SU-DHL-6 (cell line): ENCODE measurements at regions not wholly inside any gene's neighbourhood (a gene's known extent, or its start where the extent isn't known, plus 50 kb on each side); places are given as distances from the start of the nearest gene placed in this dataset.

Experiments used
- H2AFZ ChIP-seq: fragments of 200-600 bp; sonication (generic); 2 replicates; pipeline ENCODE4 v1.6.1; 2014; ENCODE audit warnings: low read depth, mild to moderate bottlenecking, moderate library complexity, mixed read lengths, antibody characterized with exemption, low read length; ENCODE audit not compliant: severe bottlenecking
- H3F3A ChIP-seq: fragments of 200-600 bp; shearing (Covaris generic); 2 replicates; pipeline ENCODE4 v1.6.0; 2016; ENCODE audit warnings: antibody characterized with exemption, mild to moderate bottlenecking; ENCODE audit not compliant: insufficient read depth
- H3K27ac ChIP-seq: fragments of 200-600 bp; sonication (generic); 2 replicates; pipeline ENCODE4 v1.5.1; 2016; ENCODE audit warnings: low read depth, mild to moderate bottlenecking, low read length, moderate library complexity, mixed read lengths
- H3K27me3 ChIP-seq: fragments of 200-600 bp; sonication (generic), shearing (Covaris generic); 2 replicates; pipeline ENCODE4 v1.6.0; 2014; ENCODE audit warnings: mild to moderate bottlenecking, low read length
- H3K36me3 ChIP-seq: fragments of 200-600 bp; sonication (generic); 2 replicates; pipeline ENCODE4 v1.6.1; 2014; ENCODE audit warnings: mild to moderate bottlenecking, low read length, mixed read lengths
- H3K4me2 ChIP-seq: fragments of 300-600, 200-600 bp; shearing (Covaris generic), sonication (generic); 2 replicates; pipeline ENCODE4 v1.6.0; 2014; ENCODE audit warnings: low read length, low read depth, mild to moderate bottlenecking; ENCODE audit not compliant: poor library complexity, severe bottlenecking
- H3K4me3 ChIP-seq: fragments of 200-600 bp; sonication (generic); 2 replicates; pipeline ENCODE4 v1.5.1; 2014; ENCODE audit warnings: antibody characterized with exemption, low read length, mild to moderate bottlenecking, mixed read lengths; ENCODE audit not compliant: insufficient read depth, poor library complexity, severe bottlenecking
- H3K79me2 ChIP-seq: fragments of 200-600 bp; sonication (generic); 2 replicates; pipeline ENCODE4 v1.6.1; 2014; ENCODE audit warnings: mild to moderate bottlenecking, low read length, moderate library complexity; ENCODE audit not compliant: insufficient read depth
- H3K9ac ChIP-seq: fragments of 200-600 bp; sonication (generic); 2 replicates; pipeline ENCODE4 v1.7.0; 2014; ENCODE audit warnings: mild to moderate bottlenecking, low read length
- H3K9me2 ChIP-seq: fragments of 200-600 bp; sonication (generic); replicated peaks from 2 replicates; pipeline ENCODE4 v1.6.1; 2014; ENCODE audit warnings: low read length; ENCODE audit not compliant: insufficient read depth
- H3K9me3 ChIP-seq: fragments of 200-600 bp; sonication (generic); 2 replicates; pipeline ENCODE4 v1.6.1; 2014; ENCODE audit warnings: low read length, mixed read lengths; ENCODE audit not compliant: insufficient read depth
- H4K20me1 ChIP-seq: fragments of 200-600 bp; sonication (generic); 2 replicates; pipeline ENCODE4 v1.6.1; 2014; ENCODE audit warnings: low read depth, mild to moderate bottlenecking, antibody characterized with exemption, low read length, moderate library complexity, mixed read lengths
- CTCF ChIP-seq: fragments of 200-600 bp; sonication (generic); IDR thresholded peaks from one replicate; pipeline ENCODE4 v1.5.1; 2017; ENCODE audit warnings: antibody characterized with exemption, mild to moderate bottlenecking, low read length, moderate library complexity; ENCODE audit not compliant: insufficient read depth, poor library complexity, severe bottlenecking
- EZH2phosphoT487 ChIP-seq: fragments of 200-600 bp; sonication (generic), shearing (Covaris generic); conservative IDR thresholded peaks from 2 replicates; pipeline ENCODE4 v1.6.1; 2018; ENCODE audit warnings: mild to moderate bottlenecking, antibody characterized with exemption, low read length, moderate library complexity, mixed read lengths

- no peaks in the 10 kb centered on the region for H3F3A ChIP-seq
- no peak overlapping the region for H3K4me2 ChIP-seq
- H3K9me2 ChIP-seq, result no peaks in the 10 kb centered on the region
- H3K4me3 ChIP-seq, result no peak overlapping the region
- H4K20me1 ChIP-seq, result no peaks in the 10 kb centered on the region
- H3K27ac ChIP-seq, result no peak overlapping the region
- no peak overlapping the region for H2AFZ ChIP-seq
- H3K79me2 ChIP-seq, result no peaks in the 10 kb centered on the region
- no peak overlapping the region for H3K9ac ChIP-seq
- TF ChIP-seq CTCF (no peak), EZH2phosphoT487 (no peak)
- no peaks in the 10 kb centered on the region for H3K36me3 ChIP-seq
- no peaks in the 10 kb centered on the region for H3K9me3 ChIP-seq
- H3K27me3 ChIP-seq, result no peaks in the 10 kb centered on the region
These were observed 211.1 kb downstream of the OGFRL1 start for GRCh38 chr6:71499667-71500066.

GRCh38 chr6:71502168-71502567, 213.6 kb downstream of the OGFRL1 start:
- no peaks in the 10 kb centered on the region for H3K36me3 ChIP-seq
- no peak overlapping the region for H2AFZ ChIP-seq
- no peak for TF ChIP-seq EZH2phosphoT487
- no peak for TF ChIP-seq CTCF
- no peaks in the 10 kb centered on the region for H4K20me1 ChIP-seq
- H3K27ac ChIP-seq, result no peak overlapping the region
- H3K4me2 ChIP-seq, result no peak overlapping the region
- no peaks in the 10 kb centered on the region for H3K79me2 ChIP-seq
- H3K9ac ChIP-seq, result no peak overlapping the region
- H3K4me3 ChIP-seq, result no peak overlapping the region
- no peaks in the 10 kb centered on the region for H3K27me3 ChIP-seq
- H3K9me2 ChIP-seq, result no peaks in the 10 kb centered on the region
- no peaks in the 10 kb centered on the region for H3F3A ChIP-seq
- H3K9me3 ChIP-seq, result no peaks in the 10 kb centered on the region

- Histone ChIP-seq H3K36me3 (no peaks in the 10 kb centered on the region), H3K79me2 (no peaks in the 10 kb centered on the region), H3K9me3 (no peaks in the 10 kb centered on the region), H3K27ac (no peak overlapping the region), H3F3A (no peaks in the 10 kb centered on the region), H3K9ac (no peak overlapping the region), H3K9me2 (no peaks in the 10 kb centered on the region), H3K4me2 (no peak overlapping the region), H4K20me1 (no peaks in the 10 kb centered on the region), H3K4me3 (no peak overlapping the region), H2AFZ (no peak overlapping the region), H3K27me3 (no peaks in the 10 kb centered on the region)
- no peak for TF ChIP-seq CTCF
- no peak for TF ChIP-seq EZH2phosphoT487
These were observed 214.3 kb downstream of the OGFRL1 start for GRCh38 chr6:71502956-71503355.

- no peak for TF ChIP-seq EZH2phosphoT487
- no peak for TF ChIP-seq CTCF
- Histone ChIP-seq H3K9me3 (no peaks in the 10 kb centered on the region), H3K27ac (no peak overlapping the region), H3K4me2 (no peak overlapping the region), H3K4me3 (no peak overlapping the region), H4K20me1 (no peaks in the 10 kb centered on the region), H3K27me3 (no peaks in the 10 kb centered on the region), H3F3A (no peaks in the 10 kb centered on the region), H3K9ac (no peak overlapping the region), H3K79me2 (no peaks in the 10 kb centered on the region), H2AFZ (no peak overlapping the region), H3K9me2 (no peaks in the 10 kb centered on the region), H3K36me3 (no peaks in the 10 kb centered on the region)
These were observed 218.6 kb downstream of the OGFRL1 start for GRCh38 chr6:71507183-71507582.
